ENCODE measurements at regions not wholly inside any gene's neighbourhood (a gene's known extent, or its start where the extent isn't known, plus 50 kb on each side); places are given as distances from the start of the nearest gene placed in this dataset.

- TF ChIP-seq CTCF (IDR thresholded peaks at IDR 0.05) (no peak), POLR2A (IDR thresholded peaks at IDR 0.05) (no peak)
Measured at GRCh38 chr15:57872281-57873030, 165.9 kb downstream of the POLR2M start.
